Dermis microvascular lymphatic vessel endothelial cell (primary cell): ENCODE measurements at regions not wholly inside any gene's neighbourhood (a gene's known extent, or its start where the extent isn't known, plus 50 kb on each side); places are given as distances from the start of the nearest gene placed in this dataset.
A peak's percentile ranks its signal among the peaks of the same experiment; 100 is the strongest.

ENCODE experiments used
- DNase-seq, 2 donors: peaks; one replicate each; pipeline versions ENCODE4 v3.0.0 to v3.0.0-alpha.2; 2010; ENCODE audit warnings: low read depth in 2 of 2

DNA sequence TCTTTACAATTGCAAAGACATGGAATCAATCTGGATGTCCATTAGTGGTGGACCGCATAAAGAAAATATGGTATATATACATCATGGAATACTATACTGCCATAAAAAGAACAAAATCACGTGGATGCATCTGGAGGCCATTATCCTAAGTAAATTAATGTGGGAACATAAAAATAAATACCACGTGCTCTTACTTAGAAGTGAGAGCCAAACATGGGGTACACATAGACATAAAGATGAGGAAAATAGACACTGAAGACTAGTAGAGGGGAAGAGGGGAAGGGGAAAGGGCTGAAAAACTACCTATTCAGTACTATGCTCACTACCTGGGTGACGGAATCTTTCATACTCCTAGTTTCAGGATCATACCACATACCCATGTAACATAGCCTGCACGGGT, 179.3 kb upstream of the TECRL start:
- DNase-seq = no peak

DNA sequence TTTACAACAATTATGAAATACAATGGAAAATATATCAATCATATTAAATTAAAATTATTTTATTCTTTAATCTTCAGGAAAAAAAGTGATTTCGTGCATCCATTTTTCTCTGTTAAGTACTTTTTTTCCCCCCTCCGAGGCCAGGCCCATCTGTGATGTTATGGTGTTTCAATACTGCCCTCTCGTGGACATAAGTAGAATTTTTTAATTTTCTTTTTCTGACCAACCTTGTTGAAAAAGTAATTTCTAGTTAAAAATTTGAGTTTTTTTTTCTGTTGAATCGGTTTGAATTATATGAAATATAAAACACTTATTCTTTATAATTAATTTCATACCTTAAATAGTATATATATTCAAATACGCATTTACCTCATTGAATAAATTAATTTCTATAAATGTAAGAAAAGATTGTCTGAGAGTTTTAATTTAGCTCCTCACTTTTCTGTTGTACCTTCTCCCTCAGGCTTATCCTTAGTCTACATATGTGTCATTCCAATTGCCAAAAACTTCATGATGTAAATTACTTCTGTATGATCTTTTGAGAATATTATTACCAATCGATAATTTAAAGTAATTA, 175.8 kb upstream of the TECRL start:
- peak; percentile 18 to 39 for DNase-seq

DNA sequence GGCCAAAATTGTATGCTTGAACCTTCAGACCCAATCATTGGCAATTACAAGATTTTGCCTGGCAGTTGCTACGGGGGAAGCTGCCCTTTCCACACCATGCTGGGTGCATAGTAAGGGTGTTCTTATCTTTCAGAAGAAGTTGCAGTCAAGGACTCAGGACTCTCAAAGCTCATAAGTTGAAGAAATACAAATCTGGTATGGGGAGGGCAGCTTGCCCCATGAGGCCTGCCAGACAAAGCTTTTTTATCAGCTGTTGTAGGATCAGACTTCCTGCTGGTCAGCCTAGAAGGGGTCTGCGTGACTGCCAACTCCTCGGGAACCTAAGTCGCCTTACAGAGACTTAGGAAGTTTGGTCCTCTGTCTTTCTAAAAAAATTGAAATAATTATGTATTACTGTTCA, 174.9 kb upstream of the TECRL start:
- no peak for DNase-seq

DNA sequence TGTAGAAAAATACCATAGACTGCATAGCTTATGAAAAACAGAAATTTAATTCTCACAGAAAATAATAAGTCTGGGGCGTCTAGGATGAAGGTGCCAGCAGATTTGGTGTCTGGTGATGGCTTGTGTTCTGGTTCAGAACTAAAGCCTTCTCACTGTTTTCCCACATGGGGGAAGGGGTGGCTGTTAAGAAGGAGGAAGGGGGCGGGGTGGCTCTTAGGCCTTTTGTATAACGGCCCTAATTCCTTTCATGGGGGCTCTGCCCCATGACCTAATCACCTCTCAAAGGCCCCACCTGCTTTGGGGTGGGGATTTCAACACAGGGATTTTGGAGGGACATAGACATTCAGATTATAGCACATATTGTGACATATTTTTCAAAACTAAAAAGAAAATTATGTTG, 173.2 kb upstream of the TECRL start:
- no peak for DNase-seq

DNA sequence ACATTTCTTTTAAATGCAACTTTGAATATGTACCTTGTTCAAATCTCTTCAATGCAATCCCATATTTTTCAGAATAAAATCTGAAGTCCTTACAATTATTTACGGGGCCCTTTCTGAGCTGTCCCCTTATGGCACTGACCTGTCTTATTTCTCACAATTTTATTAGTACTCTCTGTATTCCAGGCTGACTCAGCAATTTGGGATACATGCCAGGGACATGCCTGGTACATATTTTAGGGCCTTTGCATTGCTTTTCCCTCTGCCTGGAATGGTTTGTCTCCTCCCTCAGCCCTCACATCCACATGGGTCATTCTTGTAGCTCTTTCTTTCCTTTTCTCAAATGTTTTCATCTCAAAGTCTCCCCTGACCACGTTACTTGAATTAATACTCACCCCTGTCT, 172.2 kb upstream of the TECRL start:
- DNase-seq = no peak

DNA sequence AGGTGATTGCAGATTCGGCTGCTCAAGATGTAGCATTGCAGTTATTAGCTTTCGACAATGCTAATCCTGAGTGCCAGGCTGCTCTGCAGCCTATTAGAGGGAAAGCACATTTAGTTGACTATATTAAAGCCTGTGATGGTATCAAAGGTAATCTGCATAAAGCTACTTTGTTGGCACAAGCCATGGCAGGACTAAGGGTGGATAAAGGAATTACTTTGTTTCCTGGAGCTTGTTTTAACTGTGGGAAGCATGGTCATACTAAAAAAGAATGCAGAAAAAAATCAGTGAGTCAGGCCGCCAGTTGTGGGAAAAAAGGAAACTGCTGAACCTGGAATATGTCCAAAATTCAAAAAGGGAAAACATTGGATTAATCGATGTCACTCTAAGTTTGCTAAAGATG, 154.9 kb upstream of the TECRL start:
- DNase-seq = no peak

DNA sequence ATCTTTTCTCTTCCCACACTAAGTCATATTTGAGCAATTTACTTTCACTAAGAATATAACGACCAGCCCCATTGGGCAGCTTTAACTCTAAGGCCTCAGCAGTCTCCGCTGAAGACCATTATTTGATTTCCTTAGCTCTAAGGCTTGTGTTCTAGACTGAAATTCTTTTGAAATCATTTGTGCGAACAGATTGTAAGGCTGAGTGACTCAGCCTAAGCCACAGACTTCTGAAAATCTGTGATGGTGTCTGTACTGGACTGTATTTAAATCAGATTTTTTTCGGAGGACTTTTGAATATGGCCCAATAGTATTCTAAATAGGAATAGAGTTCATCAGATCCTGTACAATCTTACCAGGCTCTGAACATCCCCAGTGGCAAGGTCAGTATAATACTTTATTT, 150.3 kb upstream of the TECRL start:
- DNase-seq = no peak

DNA sequence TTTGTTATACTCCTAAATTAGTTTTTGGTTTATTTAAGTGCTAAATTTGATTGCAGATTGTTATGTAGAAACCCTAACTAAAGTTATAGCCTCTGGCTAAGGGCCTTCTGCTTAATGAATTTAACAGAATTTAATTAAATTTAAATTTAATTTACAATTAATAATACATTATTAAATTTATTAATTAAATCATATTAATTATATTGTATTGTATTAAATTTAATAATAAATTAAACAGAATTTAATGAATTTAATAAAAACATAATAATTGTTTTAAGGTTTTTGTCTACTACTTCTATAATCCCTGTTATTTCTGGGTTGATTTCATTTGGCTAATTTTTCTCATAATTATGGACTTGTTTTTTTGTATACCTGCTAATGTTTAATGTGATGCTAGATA, 141.9 kb upstream of the TECRL start:
- DNase-seq = no peak

DNA sequence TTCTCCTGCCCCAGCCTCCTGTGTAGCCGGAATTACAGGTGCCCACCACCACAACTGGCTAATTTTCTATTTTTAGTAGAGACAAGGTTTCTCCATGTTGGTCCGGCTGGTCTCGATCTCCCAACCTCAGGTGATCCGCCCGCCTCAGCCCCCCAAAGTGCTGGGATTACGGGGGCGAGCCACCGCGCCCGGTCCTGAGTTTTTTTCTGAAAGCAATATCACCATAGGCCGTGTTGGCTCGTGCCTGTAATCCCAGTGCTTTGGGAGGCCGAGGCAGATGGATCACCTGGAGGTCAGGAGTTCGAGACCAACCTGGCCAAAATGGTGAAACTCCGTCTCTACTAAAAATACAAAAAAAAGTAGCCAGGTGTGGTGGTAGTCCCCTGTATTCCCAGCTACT, 136.3 kb upstream of the TECRL start:
- DNase-seq = no peak

DNA sequence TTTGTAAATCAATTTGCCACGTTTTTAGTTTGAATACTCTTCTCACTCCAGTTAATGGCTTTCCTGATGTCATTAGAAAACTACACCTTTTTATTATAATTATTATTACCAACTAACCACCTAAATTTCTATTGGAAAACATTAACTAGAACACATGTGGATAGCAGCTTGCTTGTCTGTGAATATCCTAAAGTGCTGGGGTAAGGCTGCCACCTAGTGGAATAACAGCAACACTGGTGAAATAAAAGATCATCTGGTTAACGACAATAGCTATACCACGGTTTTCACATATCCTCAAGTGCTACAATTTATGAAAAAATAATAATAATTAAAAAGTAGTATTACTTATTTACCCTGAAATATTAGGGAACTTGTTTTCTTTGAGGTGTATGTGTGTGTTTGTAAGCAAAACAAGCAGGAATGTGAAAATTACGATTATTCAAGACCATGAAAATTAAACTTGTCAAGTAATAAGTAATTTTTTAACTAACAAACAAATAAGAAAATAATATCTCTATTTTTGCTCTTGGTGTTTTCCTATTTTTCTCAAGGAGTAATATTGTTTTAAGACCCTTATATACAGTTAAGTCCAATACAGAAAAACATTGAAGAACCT, 130.1 kb upstream of the TECRL start:
- DNase-seq = peak; percentile 39 to 59

DNA sequence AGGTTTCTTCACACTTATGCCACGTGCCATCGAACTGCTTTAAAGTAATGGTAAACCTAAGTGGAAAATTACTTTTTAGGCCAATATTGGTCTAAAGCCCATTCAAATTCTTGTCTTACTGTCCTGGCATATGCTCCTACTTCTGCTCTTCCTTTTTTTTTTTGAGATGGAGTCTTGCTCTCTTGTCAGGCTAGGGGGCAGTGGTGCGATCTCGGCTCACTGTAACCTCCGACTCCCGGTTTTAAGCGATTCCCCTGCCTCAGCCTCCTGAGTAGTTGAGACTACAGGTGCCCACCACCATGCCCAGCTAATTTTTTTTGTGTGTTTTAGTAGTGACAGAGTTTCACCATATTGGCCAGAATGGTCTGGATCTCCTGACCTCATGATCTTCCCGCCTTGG, 129.0 kb upstream of the TECRL start:
- DNase-seq = no peak

DNA sequence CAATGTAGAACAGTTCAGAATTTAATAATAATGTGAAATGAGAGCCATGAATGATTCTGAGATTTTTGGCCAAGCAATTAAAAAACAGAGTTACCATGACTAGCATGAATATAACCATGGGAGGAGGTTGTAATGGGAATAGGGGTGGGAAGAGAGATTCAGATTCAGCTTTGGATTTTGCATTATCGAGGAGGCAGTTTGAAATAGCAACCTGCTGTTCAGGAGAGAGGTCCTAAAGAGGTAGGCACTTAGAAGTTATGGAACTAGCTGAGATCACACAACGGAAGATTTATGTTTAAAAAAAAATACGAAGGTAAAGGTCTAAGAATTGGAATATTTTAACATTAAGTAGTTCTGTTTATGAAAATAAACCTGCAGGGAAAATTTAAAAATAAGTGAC, 124.4 kb upstream of the TECRL start:
- DNase-seq = no peak

DNA sequence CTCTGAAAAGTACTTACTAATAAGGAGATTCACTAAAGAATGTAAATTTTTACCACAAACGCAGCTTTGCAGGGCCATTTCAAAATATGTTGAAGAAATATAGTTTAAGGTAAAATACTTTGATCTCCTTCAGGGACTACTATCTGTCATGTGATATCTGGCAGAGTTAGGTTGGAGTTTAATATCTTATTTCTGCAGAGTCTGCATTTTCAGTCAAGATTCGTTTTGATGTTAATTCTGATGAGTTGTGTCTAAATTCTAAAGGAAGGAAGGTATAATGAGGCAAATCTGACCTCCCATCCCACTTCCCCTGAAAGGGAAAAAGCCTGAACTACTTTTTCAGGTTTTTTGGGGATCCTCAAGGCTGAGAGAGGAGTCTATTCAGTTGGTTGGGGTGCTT, 123.9 kb upstream of the TECRL start:
- DNase-seq = no peak

DNA sequence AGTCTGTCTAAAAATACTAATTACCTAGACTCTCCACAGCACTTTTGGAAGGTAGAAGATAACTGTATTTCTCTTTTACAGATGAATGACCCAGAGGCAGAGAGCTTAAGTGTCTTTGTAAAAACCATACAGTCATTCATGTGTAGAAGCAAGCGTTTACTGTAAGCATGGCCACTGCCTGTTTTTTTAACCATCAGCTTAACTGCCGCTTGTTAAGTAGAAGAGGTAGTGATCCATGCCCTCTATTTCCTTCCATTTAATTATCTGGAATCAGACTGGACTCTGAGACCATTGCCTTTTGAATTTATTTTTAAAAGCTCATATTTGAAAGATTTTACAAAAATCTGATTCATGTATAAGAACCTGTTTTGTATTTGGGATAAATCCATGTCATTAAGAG, 111.2 kb upstream of the TECRL start:
- DNase-seq = no peak

DNA sequence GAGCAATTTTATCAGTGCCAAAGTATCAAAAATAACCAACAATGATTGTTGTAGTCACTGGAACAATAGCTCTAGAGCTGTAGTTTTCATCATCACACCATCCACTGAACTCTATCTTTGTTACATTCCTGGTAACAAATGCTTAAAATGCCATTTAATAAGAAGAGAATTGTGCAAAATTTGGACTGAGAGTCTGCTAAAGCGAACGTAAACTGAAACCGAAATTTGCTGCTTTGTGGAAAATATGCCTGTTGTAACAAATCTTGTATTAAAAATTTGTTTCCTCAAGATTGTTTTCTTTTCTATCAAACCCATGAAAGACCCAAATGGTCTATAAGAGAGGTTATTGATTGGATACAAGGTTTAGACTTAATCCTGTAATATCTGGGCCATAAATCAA, 109.3 kb upstream of the TECRL start:
- no peak for DNase-seq

DNA sequence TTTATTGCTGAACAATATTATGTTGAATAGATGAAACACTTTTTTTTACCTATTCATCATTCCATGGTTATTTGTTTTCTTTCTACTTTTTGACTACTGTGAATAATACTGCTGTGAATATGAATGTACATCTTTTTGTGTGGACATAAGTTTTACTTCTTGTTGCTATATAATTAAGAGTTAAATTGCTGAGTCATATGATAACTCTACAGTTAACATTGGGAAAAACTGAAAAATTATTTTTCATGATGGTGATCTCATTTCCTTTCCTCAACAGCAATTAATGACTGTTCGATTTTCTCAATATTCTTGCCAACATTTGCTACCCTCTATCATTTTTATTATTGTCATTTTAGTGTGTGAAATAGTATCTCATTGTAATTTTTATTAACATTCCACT, 106.9 kb upstream of the TECRL start:
- DNase-seq = no peak

DNA sequence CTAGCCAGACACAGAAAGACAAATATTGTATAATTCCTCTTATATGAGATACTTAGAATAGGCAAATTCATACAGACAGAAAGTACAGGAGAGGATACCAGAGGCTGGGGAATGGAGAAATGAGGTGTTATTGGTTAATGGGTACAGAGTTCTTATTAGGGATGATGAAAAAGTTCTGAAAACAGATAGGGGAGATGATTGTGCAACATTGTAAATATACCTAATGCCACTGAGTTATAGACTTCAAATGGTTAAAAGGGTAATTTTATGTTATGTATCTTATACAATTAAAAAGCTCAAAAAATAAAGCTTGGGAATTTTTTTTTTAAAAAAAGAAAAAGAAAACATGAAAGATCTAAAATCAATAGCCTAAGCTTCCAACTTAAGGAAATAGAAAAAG, 98.8 kb upstream of the TECRL start:
- no peak for DNase-seq

DNA sequence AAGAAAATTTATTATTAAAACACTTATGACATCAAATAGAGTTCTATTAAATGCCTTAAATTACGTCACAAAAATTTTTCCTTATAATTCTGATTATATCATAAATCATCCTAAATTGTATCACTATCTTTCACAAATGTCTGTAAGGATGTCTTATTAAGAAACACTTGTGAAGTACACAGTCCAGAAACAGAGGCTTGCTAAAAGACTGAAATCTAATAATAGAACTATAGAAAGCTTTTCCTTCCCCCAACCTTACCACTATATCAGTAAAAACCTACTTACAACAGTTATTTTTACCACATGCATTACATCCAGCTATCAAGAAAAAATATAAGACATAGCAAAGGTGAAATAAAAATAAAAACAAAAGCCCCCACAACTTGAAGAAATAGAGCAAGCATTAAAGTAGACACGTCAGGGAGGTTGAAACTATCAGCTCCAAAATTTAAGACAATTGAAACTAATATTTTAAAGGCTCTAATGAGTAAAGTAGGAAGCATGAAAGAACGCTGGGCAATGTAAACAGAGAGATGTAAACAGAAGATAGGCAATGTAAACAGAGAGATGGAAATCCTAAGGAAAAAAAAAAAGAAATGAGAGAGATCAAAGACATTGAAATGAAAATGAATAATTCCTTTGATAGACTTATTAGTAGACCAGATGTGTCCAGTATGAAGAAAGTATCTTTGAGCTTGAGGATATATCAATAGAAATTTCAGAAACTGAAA, 94.9 kb upstream of the TECRL start:
- no peak for DNase-seq

DNA sequence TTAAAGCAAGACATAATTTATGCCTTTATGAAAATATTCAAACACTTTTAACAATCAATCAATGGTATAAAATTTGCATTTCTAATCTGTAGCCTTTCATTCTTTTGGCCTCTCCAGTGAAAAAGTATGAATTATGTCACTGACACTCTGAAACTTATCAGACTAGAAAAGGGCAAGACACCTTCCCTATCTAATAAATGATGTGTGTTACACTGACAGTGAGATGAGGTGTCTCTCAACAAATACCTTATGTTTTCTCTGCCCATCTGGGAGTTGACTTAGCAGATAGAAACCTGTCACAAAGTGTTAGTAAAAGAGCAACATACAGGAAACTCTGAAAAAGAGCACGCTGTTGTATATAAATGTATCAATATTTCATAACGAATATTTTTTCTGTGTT, 94.2 kb upstream of the TECRL start:
- DNase-seq = no peak

DNA sequence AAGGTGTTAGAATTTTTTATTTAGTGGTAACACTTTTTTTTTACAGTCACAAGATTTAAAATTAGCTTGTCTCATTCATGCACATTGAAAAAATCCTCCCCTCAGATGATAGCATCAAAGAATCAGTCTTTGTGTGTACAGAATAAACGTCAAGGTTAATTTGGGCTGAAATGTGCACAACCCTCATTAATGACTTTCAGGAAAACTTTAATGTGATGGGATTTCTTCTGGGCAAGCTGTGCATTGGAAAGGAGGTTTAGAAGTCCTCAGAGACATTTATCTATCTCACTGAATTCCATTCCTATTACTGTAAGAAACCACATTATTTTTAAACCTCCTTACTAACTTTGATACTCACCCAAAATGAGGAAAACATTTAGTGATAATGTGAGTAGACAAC, 88.2 kb upstream of the TECRL start:
- no peak for DNase-seq

DNA sequence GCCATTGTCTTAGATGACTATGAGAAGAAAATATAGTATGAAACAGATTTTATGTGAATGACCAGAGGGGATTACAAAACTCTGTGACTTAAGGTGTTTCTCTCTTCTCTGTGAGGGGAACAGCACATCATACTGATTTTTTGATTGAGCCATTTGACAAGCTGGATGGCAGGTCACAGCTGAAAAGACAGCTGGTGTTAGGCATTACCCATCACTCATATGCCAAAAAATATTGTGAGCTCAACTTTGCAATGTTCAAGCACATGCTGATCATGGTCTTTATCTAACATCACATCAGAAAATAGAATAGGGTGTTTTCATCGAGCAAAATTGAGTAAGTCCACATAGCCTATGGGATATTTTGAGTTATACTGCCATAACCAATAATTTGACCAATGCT, 86.7 kb upstream of the TECRL start:
- no peak for DNase-seq

DNA sequence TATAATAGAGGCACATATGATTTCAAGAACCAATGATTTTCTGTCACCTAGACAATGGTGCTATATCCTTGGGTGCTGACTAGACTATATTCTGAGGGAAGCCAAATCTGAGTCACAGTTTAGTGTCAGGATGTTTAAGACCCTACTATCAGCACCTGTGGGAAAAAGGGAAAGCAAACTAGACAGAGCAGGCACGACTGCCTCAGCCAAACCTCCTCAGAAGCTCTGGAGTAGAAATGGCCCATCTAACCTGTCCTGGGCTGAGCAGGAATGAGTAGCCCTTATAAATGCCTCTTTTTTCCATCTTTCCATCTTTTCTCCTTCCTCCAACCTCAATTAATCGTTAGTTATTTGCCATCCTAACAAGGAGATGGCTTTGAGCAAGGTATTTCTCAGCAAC, 80.4 kb upstream of the TECRL start:
- DNase-seq = no peak

DNA sequence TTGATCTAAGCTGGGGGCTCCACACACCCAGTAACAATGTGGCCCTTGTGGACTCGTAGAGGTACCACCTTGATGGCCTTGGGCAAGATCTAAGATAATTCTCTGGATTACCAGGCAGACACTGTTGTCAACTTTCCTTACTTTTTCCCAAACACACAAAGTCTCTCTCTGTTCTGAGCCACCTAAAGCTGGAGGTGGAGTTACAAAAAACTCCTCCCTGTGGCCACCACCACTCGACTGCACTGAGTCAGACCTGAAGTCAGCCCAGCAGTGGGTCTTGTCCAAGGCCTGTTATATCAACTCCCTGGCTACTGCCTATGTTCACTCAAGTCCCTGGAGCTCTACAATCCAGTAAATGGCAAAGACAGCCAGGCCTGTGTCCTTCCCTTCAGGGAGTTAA, 70.1 kb upstream of the TECRL start:
- no peak for DNase-seq

DNA sequence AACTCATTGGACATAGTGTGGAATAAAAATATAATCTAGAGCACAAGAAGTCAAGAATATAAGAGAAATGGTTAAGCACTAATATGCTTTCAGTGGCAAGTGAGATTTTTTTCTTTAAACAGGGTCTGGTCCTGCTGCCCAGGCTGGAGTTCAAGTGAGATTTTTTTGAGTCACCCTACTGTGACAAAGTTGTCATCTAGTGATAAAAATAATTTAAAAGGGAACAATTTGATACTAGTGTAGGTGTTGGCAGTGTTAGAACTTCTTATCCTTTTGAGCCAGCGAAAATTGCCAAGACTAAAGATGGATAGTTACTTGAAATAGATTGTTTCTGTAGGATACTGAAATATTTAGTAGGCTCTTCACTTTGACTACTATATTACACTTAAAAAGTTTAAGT, 67.9 kb upstream of the TECRL start:
- DNase-seq = no peak
